SK-N-SH treated with all-trans-retinoic acid at 6 μM for 48 hours (cell line): ENCODE measurements at regions not wholly inside any gene's neighbourhood (a gene's known extent, or its start where the extent isn't known, plus 50 kb on each side); places are given as distances from the start of the nearest gene placed in this dataset.

Experiments
- ATAC-seq: fragments of 200-7000 bp; cut with Tn5 transposase; 3 replicates; pipeline ENCODE4 v1.9.1; 2020; ENCODE audit warnings: mild to moderate bottlenecking, moderate library complexity
- ARNTL ChIP-seq: fragments of 450-650 bp; formaldehyde crosslinking; IDR thresholded peaks from 2 replicates; pipeline ENCODE4 v1.5.0; 2020; ENCODE audit warnings: low read depth, mild to moderate bottlenecking, moderate library complexity, borderline replicate concordance
- BACH2 ChIP-seq: fragments of 250-450 bp; sonication (Bioruptor Pico); IDR thresholded peaks from 2 replicates; pipeline ENCODE4 v1.9.0; 2021; ENCODE audit warnings: mild to moderate bottlenecking, borderline replicate concordance
- CREB5 ChIP-seq: fragments of 250-450 bp; sonication (Bioruptor Pico); IDR thresholded peaks from 2 replicates; pipeline ENCODE4 v1.5.1; 2020; ENCODE audit warnings: low read depth, mild to moderate bottlenecking, moderate library complexity
- CSDC2 ChIP-seq: fragments of 250-450 bp; sonication (Bioruptor Pico); IDR thresholded peaks from 2 replicates; pipeline ENCODE4 v1.5.0; 2020; ENCODE audit warnings: mild to moderate bottlenecking, moderate library complexity
- CSRNP3 ChIP-seq: fragments of 250-450 bp; sonication (Bioruptor Pico); IDR thresholded peaks from 2 replicates; pipeline ENCODE4 v1.5.1; 2021; ENCODE audit warnings: mild to moderate bottlenecking, moderate library complexity
- ESRRG ChIP-seq: fragments of 250-450 bp; sonication (Bioruptor Pico); IDR thresholded peaks from 2 replicates; pipeline ENCODE4 v1.6.1; 2021; ENCODE audit warnings: mild to moderate bottlenecking
- GLIS3 ChIP-seq: fragments of 250-450 bp; sonication (Bioruptor Pico); IDR thresholded peaks from 2 replicates; pipeline ENCODE4 v1.5.0; 2020; ENCODE audit warnings: mild to moderate bottlenecking, moderate library complexity
- ISL1 ChIP-seq: fragments of 250-450 bp; sonication (Bioruptor Pico); IDR thresholded peaks from 2 replicates; pipeline ENCODE4 v2.1.2; 2022; ENCODE audit warnings: mild to moderate bottlenecking, moderate library complexity
- OSR1 ChIP-seq: fragments of 250-450 bp; sonication (Bioruptor Pico); IDR thresholded peaks from 2 replicates; pipeline ENCODE4 v1.8.0; 2022; ENCODE audit warnings: moderate library complexity, mild to moderate bottlenecking, inconsistent platforms
- PPARA ChIP-seq: fragments of 250-450 bp; sonication (Bioruptor Pico); IDR thresholded peaks from 2 replicates; pipeline ENCODE4 v1.5.0; 2020; ENCODE audit warnings: mild to moderate bottlenecking, borderline replicate concordance
- RARB ChIP-seq: fragments of 250-450 bp; sonication (Bioruptor Pico); IDR thresholded peaks from 2 replicates; pipeline ENCODE4 v1.8.0; 2021; ENCODE audit warnings: mild to moderate bottlenecking, moderate library complexity
- SNAI2 ChIP-seq: fragments of 250-450 bp; sonication (Bioruptor Pico); IDR thresholded peaks from 2 replicates; pipeline ENCODE4 v1.5.0; 2020; ENCODE audit warnings: mild to moderate bottlenecking, moderate library complexity
- TCF4 ChIP-seq: fragments of 250-450 bp; sonication (Bioruptor Pico); IDR thresholded peaks from 2 replicates; pipeline ENCODE4 v1.8.0; 2021; ENCODE audit warnings: mild to moderate bottlenecking, moderate library complexity, borderline replicate concordance
- TOX ChIP-seq: fragments of 250-450 bp; sonication (Bioruptor Pico); IDR thresholded peaks from 2 replicates; pipeline ENCODE4 v1.8.0; 2021; ENCODE audit warnings: mild to moderate bottlenecking, moderate library complexity, borderline replicate concordance
- ZC3H10 ChIP-seq: fragments of 250-450 bp; sonication (Bioruptor Pico); IDR thresholded peaks from 2 replicates; pipeline ENCODE4 v1.5.1; 2021; ENCODE audit warnings: mild to moderate bottlenecking, moderate library complexity
- ZFP3 ChIP-seq: fragments of 250-450 bp; sonication (Bioruptor Pico); IDR thresholded peaks from 2 replicates; pipeline ENCODE4 v1.5.0; 2020; ENCODE audit warnings: mild to moderate bottlenecking, moderate library complexity
- ZFP30 ChIP-seq: fragments of 450-650 bp; formaldehyde crosslinking; IDR thresholded peaks from 2 replicates; pipeline ENCODE4 v1.5.0; 2022; ENCODE audit warnings: mild to moderate bottlenecking, moderate library complexity
- ZNF565 ChIP-seq: fragments of 450-650 bp; formaldehyde crosslinking; conservative IDR thresholded peaks from 2 replicates; pipeline ENCODE4 v1.5.0; 2020; ENCODE audit warnings: low read depth, mild to moderate bottlenecking, moderate library complexity
- ZNF70 ChIP-seq: fragments of 450-650 bp; formaldehyde crosslinking; IDR thresholded peaks from 2 replicates; pipeline ENCODE4 v1.5.0; 2020; ENCODE audit warnings: mild to moderate bottlenecking, moderate library complexity
- ZNF8 ChIP-seq: fragments of 450-650 bp; formaldehyde crosslinking; IDR thresholded peaks from 2 replicates; pipeline ENCODE4 v1.5.0; 2020; ENCODE audit warnings: mild to moderate bottlenecking, moderate library complexity

GRCh38 chr4:77305766-77306165 lies 148.8 kb downstream of the CCNG2 start:
- TF ChIP-seq ISL1 (CRISPR knock-in tag) = no peak
- TF ChIP-seq CSRNP3 (CRISPR knock-in tag) = no peak
- TF ChIP-seq ZNF8 = no peak
- no peak for TF ChIP-seq GLIS3 (CRISPR knock-in tag)
- ATAC-seq = no peak

- TF ChIP-seq TOX (CRISPR knock-in tag) = no peak
- no peak for TF ChIP-seq ARNTL (CRISPR knock-in tag)
- no peak for TF ChIP-seq BACH2
- ATAC-seq = no peak
Measured at GRCh38 chr4:77306496-77306895, 149.5 kb downstream of the CCNG2 start.

GRCh38 chr4:77308843-77309242 lies 151.8 kb downstream of the CCNG2 start:
- TF ChIP-seq CSDC2 (no peak), TCF4 (no peak), GLIS3 (CRISPR knock-in tag) (no peak), RARB (CRISPR knock-in tag) (no peak), ESRRG (CRISPR knock-in tag) (no peak), ZFP30 (CRISPR knock-in tag) (no peak)
- ATAC-seq = peak; percentile 83

GRCh38 chr4:77309496-77309895 lies 152.5 kb downstream of the CCNG2 start:
- ATAC-seq = no peak
- TF ChIP-seq ARNTL (CRISPR knock-in tag) = no peak
- TF ChIP-seq SNAI2 (CRISPR knock-in tag) = no peak
- no peak for TF ChIP-seq ZNF565 (CRISPR knock-in tag)
- TF ChIP-seq GLIS3 (CRISPR knock-in tag) = no peak
- TF ChIP-seq TCF4 = no peak
- TF ChIP-seq PPARA (CRISPR knock-in tag) = no peak
- no peak for TF ChIP-seq TOX (CRISPR knock-in tag)
- TF ChIP-seq CREB5 (CRISPR knock-in tag) = no peak
- no peak for TF ChIP-seq ZC3H10 (CRISPR knock-in tag)
- no peak for TF ChIP-seq ZFP30 (CRISPR knock-in tag)

GRCh38 chr4:77310931-77311330 lies 153.9 kb downstream of the CCNG2 start:
- ATAC-seq = no peak
- TF ChIP-seq CREB5 (CRISPR knock-in tag) = no peak
- no peak for TF ChIP-seq ZNF565 (CRISPR knock-in tag)
- TF ChIP-seq PPARA (CRISPR knock-in tag) = no peak

GRCh38 chr4:77314697-77315096 lies 157.7 kb downstream of the CCNG2 start:
- ATAC-seq = no peak
- TF ChIP-seq TOX (CRISPR knock-in tag) (no peak), GLIS3 (CRISPR knock-in tag) (no peak), SNAI2 (CRISPR knock-in tag) (no peak), BACH2 (no peak)
- TF ChIP-seq, all 23 proteins: peak for 0

GRCh38 chr4:77327151-77327550 lies 170.1 kb downstream of the CCNG2 start:
- no peak for TF ChIP-seq TCF4
- no peak for TF ChIP-seq CREB5 (CRISPR knock-in tag)
- TF ChIP-seq SNAI2 (CRISPR knock-in tag) = no peak
- no peak for TF ChIP-seq ISL1 (CRISPR knock-in tag)
- TF ChIP-seq CSDC2 = no peak
- no peak for TF ChIP-seq TOX (CRISPR knock-in tag)
- no peak for TF ChIP-seq ZNF70 (CRISPR knock-in tag)
- no peak for TF ChIP-seq BACH2
- no peak for TF ChIP-seq OSR1 (CRISPR knock-in tag)
- TF ChIP-seq PPARA (CRISPR knock-in tag) = no peak
- no peak for TF ChIP-seq ZFP3 (CRISPR knock-in tag)
- ATAC-seq = no peak
